SHP77 (cell line): ENCODE measurements at regions not wholly inside any gene's neighbourhood (a gene's known extent, or its start where the extent isn't known, plus 50 kb on each side); places are given as distances from the start of the nearest gene placed in this dataset.

Experiments
- DNase-seq, 2 experiments: peaks; one replicate each; lab custom pipeline; 2025; lab: John Stamatoyannopoulos, UW

DNA sequence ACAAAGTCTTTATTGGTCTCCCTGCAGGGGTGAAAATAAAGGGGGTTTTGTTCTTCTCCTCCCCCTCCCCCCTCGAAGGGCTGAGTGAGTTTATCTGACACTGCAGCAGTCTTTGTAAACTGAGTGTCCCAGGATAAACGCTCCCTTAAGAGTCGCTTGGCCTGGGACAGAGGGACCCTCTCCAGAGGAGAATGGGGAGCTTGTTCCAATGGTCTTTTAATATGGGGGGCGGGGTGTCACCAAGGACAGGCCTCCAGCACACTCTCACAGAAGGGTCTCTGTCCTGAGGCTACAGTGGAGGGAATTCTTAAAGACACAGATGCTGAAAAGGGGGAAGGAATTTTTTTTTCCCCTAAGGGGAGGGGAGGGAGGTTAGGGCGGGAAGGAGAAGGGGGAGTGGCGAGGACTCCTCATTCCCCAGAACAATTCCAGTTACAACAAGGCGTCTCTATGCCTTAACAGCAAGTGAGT is 455.5 kb downstream of the SOX9 start:
- DNase-seq, result no peak

DNA sequence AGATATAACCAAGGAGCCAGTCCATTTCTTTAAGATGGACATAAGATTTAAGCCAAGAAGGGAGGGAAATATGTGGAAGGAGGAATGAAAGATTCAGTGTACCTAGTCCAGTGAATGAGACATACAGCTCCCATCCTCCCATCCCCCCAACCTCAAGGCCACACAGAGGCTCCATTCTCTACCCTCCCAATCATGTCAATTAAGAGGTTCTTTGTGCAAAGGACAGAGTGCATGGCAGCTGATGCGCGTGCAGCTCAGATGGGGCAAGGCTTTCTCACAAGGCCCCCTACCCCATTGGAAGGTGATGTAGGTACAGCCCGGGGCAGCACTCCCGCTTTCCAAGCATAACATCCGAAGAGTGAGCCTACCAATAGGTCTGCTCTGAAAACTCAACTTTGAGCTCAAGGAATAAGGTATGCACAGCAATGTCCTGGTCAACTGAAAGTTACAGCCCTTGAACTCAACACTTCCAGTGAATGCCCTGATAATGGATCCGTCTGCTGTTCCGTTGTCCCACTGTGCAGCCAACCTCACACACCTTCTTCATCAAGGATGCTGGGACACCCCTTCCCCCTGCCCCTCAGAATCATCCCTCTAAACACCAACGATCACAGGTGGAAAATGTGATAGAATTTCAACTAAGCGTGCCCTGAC is 458.1 kb downstream of the SOX9 start:
- no peak for DNase-seq

DNA sequence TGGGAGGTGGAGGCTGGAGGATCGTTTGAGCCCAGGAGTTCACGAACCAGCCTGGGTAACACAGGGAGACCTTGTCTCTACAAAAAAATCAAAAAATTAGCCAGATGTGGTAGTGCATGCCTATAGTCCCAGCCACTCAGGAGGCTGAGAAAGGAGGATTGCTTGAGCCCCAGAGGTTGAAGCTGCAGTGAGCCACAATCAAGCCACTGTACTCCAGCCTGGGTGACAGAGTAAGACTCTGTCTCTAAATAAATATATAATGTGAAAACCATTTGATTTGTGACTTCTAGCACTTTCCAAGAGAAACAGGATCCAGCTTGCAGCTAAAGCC is 459.1 kb downstream of the SOX9 start:
- DNase-seq, result no peak

DNA sequence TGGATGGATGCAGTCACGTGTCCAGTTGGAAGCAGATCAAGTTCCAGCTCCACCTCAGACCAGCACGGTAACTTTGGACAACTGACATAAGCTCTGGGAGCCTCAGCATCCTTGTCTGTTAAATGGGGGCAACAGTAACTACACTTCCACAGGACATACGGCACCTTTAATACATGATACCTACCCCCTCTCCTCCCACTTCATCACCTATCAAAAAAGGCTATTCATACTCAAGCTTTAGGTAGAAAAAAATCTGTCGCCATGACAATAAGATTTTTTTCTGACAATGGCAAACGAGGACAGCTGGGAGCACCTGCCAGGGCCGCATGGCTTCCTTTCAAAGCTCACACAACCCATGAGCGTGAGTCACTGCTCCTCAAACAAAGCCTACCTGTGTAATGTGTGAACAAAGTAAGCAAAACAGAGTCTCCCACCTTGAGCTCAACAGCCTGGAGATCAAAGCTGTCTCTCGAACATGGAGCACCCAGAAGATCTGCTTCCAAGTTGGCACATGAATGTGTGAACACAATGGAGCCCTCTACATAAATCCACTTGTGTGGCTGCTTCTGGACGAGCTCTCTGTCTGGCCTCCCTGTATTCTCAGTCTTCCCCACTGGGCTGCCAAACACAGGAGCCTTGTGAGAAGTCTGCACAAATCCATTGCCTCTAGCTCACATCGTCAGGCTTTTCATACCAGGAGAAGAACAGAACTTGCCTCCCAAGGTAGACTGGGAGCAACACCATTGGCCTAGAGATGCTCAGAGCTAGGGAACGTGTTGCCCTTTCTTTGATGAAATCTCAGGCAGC is 459.7 kb downstream of the SOX9 start:
- peak; percentile 76 to 78 for DNase-seq

DNA sequence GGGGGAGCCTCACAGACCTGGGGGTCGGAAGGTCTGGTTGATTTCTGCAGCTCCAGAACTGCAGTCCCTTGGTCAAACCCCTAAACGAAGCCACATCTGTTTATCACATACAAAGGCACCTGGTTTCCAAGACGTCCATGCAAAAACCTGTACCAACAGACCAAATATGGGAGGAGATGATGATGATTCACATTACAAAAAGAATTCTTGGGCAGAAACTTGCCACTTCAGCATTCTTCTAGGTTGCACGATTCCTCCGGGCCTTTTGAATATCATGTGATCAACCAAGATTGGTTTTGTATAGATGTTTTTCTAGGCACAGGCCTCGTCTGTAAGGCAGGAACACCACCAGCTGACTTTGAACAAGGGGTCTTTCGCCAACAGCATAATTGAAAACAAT is 466.3 kb downstream of the SOX9 start:
- DNase-seq, result no peak

DNA sequence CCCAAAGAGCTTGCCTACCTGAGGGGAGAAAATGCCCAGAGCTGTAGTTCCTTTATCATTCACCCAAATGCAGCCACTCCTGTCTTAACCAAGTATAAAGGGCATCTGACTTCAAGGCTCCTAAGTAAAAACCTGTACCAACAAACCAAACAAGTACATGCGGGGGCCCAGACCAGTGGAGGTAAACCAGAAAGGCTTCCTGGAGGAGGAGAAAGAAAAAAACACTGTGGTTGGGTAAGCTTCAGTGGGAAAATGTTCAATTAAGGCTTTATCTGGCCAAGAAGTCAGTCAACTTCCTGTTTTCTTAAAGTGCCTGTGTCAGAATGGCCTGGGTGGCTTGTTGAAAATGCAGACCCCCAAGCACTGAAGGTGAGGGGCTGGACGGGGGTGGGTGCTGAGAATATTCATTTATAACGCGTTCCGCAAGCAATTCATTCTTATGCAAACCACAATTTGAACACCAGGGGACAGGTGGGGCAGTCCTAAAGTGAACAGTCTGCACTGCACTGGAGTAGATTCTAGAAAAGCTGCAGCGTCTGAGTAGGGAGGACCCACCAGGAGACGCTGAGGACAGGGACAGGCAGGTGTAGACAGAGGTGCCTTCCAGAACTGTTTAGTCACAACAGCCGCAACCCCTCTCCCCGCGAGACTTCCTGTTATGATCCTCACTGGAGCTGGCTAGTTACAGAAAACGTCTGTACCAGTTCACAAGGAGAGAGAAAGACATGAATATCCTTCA is 467.1 kb downstream of the SOX9 start:
- peak; percentile 36 to 64 for DNase-seq

DNA sequence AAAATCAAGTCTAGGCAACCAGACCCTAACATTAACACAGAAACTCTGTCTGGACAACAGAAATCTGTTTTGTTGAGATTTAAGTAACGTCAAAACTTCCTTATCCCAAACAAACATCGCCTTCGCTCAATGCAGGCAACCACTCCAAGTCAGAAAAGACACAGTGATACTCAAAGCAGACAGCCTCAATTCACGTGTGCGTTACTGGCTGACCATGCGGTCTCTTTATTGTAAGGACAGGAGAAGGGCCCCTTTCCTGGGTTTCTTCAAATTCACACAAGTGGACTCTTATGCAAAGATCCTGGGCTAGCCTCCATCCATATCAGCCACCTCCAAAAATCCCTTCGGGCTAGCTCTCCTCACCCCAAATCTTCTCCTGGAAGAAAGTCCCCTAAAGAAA is 467.7 kb downstream of the SOX9 start:
- no peak for DNase-seq

DNA sequence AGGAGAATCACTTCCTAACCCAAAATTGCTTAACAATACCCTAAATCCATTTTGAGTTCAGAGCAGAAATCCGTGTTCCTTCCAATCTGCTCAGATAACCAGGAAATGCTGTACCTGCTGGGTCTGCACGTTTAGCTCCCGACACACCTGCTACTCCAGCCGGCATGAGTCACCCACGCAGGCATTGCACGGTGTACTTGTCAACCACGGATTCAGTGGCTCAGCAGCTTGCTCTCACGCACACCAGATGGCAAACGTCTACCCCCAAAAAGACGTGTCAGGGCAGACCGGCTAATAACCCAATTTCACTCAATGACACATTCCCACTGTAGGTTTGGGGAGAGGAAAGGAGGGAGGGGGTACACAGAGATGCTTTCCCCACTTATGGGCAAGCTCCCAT is 468.1 kb downstream of the SOX9 start:
- peak; percentile 87 to 89 for DNase-seq

DNA sequence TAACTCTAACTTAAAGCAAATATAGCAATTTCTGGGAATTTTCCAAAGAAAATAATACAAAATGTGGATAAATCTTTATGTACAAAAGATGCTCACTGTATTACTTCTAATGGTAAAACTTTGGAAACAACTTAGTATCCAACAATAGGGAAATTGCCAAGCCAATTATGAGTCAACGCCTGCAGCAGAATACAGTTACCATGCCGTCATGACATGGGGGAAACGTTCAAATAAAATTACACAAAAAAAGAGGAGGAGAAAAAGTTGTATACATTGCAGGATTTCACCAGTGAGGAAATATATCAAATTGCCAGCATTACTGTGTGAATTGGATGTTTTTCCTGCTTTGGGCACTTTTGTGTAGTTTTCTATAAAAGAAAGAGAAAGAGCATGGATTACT is 469.6 kb downstream of the SOX9 start:
- no peak for DNase-seq

DNA sequence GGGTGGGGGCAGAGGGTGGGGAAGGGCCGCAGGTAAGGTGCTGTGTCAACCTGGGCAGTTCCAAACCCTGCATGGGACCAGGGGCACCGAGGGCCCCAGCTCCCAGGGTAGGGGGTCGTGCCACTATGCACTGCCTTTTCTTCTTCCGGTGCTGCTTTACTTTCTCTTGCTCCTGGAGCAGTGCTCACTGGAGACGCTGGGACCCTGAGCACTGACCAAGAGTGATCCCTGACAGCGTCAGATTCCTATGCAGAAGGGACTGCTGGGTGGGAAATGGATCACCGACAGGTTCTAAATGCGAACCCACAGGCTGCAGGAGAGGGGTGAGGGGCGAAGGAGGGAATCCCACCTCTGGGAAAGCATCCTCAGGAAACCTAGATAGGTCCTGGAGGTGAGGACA is 470.1 kb downstream of the SOX9 start:
- DNase-seq, result no peak

DNA sequence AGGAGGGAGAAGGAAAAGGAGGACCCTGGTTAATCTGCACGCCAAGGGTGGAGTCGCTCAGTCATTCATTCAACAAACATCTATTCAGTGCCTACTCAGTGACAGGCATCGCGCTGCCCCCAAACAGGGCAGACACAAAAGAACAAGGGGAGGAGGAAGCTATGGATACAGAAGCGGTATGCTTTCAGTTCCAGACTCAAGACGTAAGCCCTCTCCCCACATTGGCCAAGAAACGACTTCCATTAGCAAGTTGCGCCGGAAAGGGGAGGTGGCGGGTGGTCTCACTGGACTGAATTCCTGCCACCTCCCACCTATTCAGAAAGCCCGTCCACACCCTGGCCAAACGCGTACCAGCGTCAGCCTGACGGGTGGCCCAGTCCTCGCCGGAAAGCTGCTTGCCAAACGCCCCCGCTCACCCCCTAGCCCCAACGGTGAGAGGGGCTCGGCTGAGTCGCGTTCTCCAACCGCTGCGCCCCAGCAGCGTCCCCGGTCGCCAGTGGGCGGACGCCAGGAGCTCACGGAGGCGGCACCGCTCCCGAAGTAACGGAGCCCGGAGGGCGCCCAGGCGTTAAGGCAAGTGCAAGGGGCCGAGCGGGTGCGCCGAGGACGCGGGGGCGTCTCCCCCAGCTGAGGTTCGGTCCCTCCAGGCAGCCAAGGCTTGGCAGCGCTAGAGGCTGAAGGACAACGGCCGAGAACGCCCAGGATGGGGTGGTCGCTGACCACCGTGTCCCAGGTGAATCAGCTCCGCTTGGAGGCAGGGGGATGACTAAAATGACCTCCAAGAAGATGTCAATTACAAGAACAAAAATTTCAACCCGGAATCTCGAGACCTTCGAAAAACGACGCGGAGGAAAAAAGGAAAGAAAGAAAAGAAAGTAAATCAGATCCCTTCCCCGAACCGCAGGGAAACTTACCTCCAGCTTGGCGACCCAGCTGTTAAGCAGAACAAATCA is 470.7 kb downstream of the SOX9 start:
- DNase-seq, result peak; percentile 11 to 27

DNA sequence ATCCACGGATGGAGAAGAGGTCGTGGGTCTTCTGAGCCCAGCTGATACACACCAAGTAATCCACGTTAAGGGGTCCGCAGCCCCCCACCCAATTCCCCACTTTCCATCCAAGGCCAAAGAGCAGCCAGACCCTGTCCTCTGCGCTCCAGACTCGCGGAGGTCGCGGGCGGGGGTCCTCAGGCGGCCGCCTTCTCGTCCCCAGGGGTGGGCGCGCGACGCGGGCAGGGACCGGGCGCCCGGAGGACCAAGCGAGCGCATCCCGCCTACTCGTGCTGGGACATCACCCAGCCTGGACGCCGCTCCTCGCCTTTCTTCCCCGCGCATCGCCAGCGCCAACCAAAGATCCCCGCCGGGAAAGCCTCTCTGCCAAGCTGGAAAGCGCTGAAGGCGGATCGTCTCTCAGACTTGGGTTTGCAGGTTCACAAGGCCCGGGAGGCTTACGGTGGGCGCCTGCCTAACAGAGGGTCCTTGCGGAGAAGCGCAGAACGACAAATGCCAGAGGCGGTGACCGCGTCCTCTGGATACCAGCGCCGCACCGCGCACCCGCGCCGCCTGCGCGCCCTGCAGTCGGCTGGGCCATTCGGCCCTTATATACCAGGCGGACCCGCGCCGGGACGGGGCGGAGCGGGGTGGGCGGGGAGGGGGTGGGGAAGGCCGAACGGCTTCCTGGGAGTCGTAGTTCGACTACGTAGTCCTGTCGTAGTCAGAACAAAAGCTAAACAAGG is 471.6 kb downstream of the SOX9 start:
- DNase-seq, result peak; percentile 49 to 68

DNA sequence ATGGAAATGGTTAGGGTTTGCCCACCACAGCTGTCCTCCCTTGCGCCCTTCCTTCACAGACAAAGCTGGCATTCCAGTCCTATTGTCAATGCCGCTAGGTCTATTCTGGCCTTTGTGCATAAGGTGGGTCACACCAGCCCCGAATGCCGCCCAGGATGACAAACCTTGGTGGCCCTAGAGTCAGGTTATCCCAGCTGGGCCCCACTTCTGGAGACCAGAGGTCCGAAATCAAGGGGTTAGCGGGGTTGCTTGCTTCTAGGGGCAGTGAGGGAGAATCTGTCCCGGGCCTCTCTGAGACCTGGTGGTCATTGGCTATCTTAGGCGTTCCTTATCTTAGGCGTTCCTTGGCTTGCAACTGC is 472.1 kb downstream of the SOX9 start:
- DNase-seq, result no peak

DNA sequence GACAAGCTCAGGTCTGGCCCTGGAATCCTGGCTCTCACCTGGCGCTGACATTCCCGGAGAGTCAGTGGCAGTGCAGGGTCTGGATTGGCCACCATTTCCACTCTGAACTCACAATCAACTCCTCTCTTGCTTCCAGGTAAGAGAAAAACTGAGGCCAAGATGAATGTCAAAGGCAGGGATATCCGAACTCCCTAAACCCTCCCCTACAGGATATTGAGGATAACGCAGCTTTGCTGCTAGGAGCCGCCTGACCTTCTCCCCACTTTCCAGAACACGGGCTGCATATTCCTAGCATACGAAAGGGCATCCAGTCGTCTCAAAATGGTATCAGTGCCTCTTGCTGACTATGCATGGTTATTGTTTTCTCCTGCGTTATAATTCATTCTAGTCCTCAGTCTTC is 473.4 kb downstream of the SOX9 start:
- no peak for DNase-seq
